ENCODE measurements at regions not wholly inside any gene's neighbourhood (a gene's known extent, or its start where the extent isn't known, plus 50 kb on each side); places are given as distances from the start of the nearest gene placed in this dataset.
"Not testable (repeated sequence)": the region's sequence is repeated elsewhere in the genome, so short reads cannot be mapped to it uniquely, and the experiment has no call there.

- DNase-seq (ENCODE audit: low spot score) = not testable (repeated sequence)
Observed at GRCh38 chr9:66601472-66601871, 299.1 kb upstream of the ZNF658 start.

GRCh38 chr9:66631521-66632046, 268.9 kb upstream of the ZNF658 start:
- DNase-seq (ENCODE audit: low spot score) = not testable (repeated sequence)

GRCh38 chr9:66647675-66648074, 252.8 kb upstream of the ZNF658 start:
- DNase-seq (ENCODE audit: low spot score) = not testable (repeated sequence)

DNA sequence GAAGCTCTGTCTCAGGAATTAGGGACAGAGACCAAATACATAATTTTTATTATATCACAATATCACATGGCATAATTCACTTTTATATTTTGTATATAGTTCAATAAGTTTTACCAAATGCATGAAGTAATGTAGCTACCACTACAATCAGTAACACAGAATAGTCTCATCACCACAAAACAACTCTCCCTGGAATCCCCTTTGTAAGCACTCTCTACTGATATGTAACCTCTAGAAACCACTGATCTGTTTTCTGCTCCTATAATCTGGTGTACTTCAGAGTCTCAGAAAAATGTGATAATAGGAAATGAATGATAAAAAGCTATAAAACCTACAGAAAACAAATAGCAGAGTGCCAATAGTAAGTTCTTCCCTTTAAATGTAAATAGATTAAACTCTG, 210.3 kb upstream of the ZNF658 start:
- not testable (repeated sequence) for DNase-seq (ENCODE audit: low spot score)

- not testable (repeated sequence) for DNase-seq (ENCODE audit: low spot score)
Observed at GRCh38 chr9:66695561-66696240, 204.8 kb upstream of the ZNF658 start.

DNA sequence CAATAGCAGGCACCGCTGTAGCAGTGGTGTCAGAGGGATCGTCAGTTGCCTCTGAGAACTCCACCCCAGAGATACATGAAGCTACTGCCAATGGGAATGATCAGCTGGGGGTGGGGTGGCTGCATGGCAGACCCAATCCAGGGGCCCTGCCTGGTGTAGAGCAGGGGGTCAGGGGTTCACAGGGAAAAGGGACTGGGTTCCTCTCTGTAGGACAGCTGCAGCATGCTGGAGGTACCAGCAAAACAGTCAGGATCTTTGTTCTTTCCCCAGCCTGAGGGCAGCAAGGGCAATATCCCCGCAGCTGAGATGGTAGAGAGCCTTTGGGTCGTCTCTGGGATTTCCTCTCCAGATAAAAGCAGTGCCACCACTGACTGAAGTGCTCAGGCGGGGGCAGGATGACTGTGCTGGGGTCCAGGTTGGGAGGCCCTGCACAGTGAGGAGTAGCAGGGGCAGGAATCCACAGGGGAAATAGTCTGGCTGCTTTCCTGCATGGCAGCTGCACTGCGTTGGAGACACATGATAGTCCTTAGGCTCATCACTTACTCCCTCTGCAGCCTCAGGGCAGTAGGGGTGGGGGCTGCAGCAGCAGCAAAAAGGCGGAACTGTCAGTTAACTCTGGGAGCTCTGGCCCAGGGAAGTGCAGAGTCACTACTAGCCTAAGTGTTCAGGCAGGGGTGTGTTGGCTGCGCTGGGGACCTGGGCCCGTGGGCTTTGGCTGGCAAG, 203.0 kb upstream of the ZNF658 start:
- DNase-seq (ENCODE audit: low spot score) = not testable (repeated sequence)

DNA sequence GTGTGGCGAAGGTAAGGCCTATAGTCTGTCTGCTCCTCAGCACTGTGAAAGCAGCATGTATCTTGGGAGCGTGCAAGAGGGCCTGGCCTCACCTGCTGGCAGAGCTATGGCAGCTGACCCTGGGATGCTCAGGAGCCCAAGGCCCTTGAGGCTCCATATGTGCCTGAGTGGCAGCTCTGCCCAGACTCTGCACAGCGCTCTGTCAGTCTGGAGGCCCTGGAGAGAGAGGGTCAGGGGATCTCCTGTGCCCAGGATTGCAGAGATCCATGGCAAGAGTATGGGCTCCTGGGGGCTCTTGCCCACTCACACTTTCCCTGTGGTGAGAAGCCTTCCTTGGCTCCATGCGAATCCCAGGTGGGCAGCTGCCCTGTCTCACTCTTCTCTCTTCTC, 202.5 kb upstream of the ZNF658 start:
- not testable (repeated sequence) for DNase-seq (ENCODE audit: low spot score)

- not testable (repeated sequence) for DNase-seq (ENCODE audit: low spot score)
Observed at GRCh38 chr9:66701411-66702377, 198.8 kb upstream of the ZNF658 start.

GRCh38 chr9:66711553-66711952, 189.0 kb upstream of the ZNF658 start:
- not testable (repeated sequence) for DNase-seq (ENCODE audit: low spot score)

DNA sequence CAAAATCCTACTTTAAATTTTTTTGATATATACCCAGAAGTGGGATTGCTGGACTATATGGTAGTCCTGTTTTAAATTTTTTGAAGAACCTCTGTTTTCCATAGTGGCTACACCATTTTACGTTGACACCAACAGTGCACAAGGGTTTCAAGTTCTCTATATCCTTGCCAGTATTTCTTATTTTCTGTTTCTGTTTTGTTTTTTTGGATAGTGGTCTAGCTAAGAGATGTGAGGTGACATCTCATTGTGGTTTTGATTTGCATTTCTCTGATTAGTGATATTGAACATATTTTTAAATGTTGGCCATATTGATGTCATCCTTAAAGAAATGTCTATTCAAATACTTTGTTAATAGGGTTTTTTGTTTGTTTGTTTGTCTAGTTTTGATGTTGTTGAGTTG, 187.7 kb upstream of the ZNF658 start:
- not testable (repeated sequence) for DNase-seq (ENCODE audit: low spot score)

GRCh38 chr9:66713552-66713951, 187.0 kb upstream of the ZNF658 start:
- not testable (repeated sequence) for DNase-seq (ENCODE audit: low spot score)

- DNase-seq (ENCODE audit: low spot score) = not testable (repeated sequence)
Observed at GRCh38 chr9:66720845-66721244, 179.7 kb upstream of the ZNF658 start.

DNA sequence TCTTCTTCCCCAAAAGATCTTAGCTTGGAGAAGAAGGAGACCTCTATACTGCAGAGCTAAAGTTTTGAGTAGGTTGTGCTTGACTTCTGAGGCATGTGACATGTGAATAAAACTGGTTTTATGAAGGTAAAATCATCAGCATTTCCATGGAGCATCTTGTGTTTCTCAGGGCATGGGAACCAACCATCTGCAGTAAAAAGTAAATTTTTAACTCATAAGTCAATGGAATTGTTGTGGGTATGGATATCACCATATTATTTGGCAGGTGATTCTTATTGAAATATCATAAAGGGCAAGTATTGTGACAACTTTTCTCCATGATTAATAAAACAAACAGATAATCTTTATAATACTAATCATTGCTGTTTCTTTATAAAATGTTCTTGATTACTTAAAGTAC, 173.0 kb upstream of the ZNF658 start:
- not testable (repeated sequence) for DNase-seq (ENCODE audit: low spot score)

DNA sequence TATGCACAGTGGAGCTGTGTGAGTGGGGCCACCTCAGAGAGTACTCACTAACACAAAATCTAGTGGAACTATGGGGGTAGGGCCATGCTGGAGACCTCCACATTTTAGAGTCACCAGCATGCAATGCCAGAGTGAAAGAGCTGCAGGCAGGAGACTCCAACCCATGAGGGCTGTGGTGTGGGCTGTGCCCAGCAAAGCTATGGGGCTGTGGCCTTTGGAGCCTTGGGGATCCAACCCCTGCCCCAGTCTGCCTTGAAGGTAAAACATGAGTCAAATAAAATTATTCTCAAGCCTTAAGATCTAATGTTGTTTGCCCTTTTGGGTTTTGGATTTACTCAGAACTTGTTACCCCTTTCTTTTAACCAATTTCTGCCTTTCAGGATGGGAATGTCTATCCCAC, 163.8 kb upstream of the ZNF658 start:
- DNase-seq (ENCODE audit: low spot score) = not testable (repeated sequence)

DNA sequence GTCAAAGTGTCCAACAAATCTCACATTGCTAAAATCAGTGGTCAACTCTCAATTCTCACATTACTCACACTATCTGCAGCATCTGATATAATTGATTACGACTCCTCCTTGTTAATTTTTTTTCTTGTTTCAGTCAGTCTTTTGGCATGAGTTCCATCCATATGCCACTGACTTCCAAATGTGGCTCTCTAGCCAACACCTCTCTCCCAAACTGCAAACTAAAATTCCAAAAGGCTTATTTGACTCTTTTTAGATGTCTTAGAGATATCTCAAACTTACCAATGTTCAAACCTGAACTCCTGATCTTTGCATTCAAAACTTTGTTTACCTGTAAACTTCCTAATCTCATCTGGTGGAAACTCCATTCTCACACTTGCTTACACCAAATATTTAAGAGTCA, 162.1 kb upstream of the ZNF658 start:
- not testable (repeated sequence) for DNase-seq (ENCODE audit: low spot score)

- DNase-seq (ENCODE audit: low spot score) = not testable (repeated sequence)
Observed at GRCh38 chr9:66740136-66740535, 160.4 kb upstream of the ZNF658 start.

DNA sequence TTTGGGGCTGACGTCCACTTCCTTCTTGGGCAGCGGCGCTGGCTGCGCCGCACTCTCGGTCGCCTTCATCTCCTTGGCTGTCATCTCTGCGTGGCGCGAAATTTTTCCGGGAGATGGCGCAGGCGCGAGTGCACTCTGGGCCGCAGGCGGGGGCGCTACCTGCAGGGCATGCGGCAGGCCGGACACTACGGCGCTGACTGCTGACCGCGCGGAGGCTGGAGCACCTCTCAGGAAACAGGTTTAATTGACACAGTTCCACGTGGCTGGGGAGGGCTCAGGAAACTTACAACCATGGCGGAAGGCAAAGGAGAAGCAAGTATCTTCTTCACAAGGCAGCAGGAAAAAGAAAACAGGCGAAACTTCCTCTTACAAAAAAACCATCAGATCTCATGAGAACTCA, 154.7 kb upstream of the ZNF658 start:
- not testable (repeated sequence) for DNase-seq (ENCODE audit: low spot score)

DNA sequence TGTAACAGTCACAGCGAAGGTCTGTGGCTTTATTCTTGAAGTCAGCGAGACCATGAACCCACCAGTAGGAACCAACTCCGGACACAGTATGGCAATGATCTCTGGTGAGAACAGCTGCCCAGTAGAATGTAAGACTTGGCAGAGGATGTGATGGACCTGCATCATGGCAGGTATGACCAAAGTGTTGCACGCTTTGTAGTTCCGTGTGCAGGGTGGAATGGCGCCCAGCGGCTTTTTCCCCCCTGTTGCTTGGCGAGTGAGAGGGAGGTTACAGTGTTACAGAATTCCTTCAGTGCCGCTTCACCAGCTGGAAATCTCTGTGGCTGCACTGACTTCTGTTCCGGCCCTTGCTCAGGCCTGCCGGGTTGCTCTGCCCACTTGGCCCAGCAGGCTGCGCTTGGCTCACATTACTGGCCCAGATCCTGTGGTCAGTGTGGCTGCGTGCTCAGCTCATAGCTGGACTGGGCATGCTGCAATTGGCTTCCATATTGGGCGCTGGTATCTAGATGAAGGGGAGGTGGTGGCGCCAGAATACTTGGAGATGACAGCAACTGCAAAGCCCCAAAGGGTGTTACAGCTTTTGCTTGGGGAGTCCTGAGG, 148.1 kb upstream of the ZNF658 start:
- not testable (repeated sequence) for DNase-seq (ENCODE audit: low spot score)

DNA sequence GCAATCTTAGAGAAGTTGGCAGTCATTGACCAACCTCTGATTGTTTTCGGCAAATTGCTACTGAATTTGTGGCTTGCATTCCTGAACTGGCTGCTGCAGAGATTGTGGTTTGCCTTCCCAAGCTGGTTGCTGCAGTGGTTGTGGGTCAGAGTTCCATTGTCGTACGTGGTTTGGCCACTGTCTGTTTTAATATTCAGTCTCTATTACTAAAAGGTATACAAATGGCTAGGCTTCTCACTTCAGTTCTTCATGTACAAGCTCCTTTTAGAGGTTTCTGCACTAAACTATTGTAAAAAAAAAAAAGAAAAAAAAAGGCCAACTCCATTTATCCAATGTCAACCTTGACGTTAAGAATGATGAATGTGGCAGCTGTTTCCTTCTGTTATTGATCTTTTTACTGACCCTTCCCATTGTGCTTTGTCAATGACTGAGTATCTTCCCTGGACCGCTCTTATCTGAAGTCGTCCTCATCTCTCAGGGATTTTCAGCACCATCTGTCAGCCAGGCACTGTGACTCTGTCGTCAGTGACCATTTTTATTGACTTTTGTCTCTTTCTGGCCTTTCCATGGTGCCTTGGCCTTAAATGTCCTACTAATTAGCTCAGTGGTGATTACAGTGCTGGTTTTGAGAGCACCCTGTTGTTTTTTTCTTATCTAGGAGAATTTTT, 140.6 kb upstream of the ZNF658 start:
- DNase-seq (ENCODE audit: low spot score) = not testable (repeated sequence)

- DNase-seq (ENCODE audit: low spot score) = not testable (repeated sequence)
Observed at GRCh38 chr9:66764799-66765493, 135.6 kb upstream of the ZNF658 start.

Data from hematopoietic multipotent progenitor cell treated with erythropoietin and hydrocortisone succinate and interleukin-3 and kit ligand, for 17 days (in vitro differentiated cells).